Activated T-cell treated with anti-CD3 and anti-CD28 coated beads for 1 hour (primary cell): ENCODE measurements at regions not wholly inside any gene's neighbourhood (a gene's known extent, or its start where the extent isn't known, plus 50 kb on each side); places are given as distances from the start of the nearest gene placed in this dataset.

Experiments
- DNase-seq: peaks from one replicate; pipeline ENCODE4 v3.0.0-alpha.2; 2020; ENCODE audit warnings: low read depth

DNA sequence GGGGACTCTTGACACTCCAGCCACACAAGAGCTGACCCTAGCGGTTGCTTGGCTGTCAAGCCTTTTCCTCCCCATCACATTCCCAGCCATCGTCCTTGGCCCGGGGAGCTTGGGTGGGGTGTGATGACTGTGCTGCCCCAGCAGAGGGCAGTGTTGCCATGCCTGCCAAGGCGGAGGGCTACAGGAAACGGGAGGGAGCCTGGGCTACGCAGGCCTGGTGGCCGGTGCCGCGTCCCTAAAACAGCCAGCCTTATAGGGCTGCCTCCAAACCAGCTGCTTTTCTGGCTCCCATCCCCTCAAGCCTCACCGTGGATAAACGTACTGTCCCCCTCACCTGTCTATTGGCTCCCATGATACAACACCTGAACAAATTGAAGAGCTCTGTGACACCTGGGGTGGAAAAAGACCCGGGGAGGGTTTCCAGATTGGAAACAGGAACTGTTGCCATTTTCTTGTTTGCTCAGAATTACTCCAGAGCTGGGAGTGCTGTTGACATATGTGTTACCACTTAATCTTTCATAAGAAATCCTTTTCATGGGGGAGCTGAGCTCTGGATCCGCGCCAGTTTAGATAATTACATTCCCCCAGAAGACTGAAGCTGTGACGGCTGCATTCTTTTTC is 72.8 kb upstream of the ASTN2 start:
- no peak for DNase-seq

DNA sequence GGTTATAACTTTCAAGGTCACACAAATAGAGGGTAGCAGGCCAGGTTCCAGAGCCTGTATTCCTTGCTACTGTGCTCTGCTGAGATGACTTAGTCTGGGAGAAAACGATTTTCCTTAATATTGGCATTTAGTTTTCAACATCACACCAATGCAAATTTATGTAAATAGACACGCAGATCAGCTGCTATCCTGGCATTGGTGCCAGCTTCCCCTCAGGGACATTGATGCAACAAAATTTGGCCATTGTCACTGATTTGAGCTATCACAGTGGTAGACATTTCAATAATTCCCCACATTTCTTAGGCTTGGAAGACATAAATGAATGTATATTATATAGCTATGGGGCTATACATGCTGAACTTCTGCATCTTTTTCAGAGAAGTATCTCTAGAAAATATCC is 71.6 kb upstream of the ASTN2 start:
- DNase-seq = no peak

DNA sequence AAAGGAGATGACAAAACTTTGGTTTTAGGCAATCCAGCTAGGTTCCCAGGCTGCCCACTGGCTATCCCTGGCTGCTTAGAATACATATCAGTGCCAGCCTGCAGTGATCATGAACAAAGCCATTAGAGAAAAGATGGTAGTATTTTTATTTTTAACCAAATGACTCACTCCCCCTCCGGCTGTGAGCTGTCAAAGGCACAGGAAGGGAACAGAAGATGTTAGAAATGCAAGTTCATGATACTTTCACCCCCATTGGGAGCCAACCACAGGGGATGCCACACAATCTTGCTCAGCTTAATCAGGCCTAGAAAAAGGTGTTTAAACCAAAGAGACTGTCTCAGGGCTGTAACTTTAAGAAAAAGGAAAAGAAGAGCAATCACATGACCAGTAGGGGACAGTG is 70.3 kb upstream of the ASTN2 start:
- DNase-seq = no peak

DNA sequence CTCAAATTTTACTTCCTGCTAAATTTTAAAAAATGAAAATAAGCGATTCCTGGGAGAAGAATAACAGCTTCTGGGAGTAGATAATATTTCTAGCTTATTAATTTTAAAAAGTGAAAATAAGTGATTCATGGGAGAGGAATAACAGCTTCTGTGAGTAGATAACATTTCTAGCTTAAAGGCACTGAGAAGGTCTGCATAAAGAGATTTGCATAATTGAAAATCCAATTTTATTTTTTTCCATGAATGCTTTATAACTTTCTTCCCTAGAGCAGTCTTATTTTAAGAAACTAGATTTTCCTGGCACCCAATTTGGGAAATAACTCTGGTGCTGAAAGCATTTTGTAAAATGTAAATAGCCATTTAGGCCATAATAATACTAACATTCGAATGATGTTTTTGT is 65.9 kb upstream of the ASTN2 start:
- DNase-seq = no peak

DNA sequence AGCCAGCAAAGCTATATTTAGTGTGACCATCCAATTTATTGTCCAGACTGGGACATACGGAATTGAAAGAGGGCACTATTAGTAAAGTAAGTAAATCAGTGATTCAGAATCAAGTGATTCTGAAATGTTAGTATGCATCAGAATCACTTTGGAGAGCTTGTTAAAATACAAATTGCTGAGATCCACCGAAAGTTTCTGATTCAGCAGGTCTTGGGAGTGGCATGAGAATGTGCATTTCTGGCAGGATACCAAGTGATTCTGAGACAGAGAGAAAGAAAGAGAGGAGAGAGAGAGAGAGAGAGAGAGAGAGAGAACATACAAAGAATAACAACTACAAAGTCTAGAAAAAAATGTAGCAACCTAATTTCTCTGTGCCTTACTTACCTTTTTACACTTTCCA is 65.4 kb upstream of the ASTN2 start:
- DNase-seq = no peak

DNA sequence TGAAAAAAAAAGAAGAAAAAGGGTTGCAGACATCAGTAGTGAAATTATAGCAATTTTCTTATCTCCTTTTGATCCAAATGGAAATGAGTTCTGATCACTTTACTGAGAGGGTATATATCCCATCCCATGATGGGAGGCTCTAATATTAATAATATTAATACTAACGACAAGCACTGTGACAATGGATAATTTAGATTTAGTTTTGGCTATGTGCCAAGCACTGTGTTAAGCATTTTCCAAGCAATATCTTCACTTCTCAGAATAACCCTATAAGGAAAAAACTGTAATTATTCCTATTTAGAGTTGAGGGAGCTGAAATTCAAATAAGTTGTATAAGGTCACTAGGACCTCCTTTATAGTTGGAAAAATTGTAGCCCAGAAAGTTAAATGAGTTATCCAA is 58.4 kb upstream of the ASTN2 start:
- DNase-seq = no peak

DNA sequence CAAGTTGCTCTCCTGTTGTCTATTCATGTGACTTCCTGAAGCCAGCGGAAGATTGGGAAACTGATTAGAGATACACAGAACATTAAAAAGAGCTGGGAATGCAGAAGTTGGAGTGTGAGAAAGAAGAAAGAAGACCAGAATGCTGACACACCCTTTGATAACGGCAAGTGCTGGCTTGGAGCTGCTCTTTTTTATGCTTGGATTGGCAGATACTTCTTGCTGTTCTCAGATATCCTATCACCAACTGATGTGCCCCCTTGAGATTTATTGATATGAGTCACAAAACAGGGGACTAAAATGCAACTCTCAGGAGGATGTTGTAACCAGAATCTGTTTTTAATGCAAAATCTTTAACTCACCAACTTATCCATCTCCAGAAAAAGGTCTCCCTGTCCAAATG is 56.0 kb upstream of the ASTN2 start:
- DNase-seq = no peak

DNA sequence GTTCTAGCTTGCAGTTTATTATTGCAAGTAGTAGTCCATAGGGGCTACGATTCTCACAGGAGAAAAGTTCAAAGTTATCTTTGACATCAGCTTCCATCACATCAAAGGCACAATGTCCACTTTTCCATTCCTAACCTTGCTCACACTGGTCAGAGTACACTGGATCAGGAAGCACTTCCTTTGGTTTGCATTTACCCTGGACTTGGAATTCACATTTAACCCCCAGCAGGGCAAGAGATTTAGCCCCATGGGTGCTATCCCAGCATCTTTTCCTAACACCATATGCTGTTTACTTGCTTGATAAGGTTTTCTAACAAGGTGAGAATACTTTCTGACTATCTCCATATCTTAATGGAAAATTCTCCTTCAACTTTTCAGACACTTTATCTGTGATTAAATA is 55.6 kb upstream of the ASTN2 start:
- DNase-seq = no peak

DNA sequence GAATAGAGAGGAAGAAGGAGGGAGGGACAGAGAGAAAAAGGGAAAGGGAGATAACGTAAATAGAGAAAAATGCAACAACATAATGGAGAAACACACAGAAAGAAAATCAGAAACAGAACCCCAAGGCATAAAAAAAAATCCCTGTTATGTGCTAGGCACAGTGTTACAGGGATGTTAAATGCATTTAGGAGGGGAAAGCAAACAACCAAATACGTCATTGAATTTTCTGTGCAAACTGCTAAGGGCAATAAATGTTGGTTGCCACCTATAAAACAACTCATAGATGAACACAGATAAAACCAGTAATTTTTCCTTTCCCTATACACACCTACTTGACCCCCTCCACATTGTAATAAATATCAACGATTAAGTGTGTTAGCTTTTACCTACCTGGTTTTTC is 51.3 kb upstream of the ASTN2 start:
- DNase-seq = no peak

DNA sequence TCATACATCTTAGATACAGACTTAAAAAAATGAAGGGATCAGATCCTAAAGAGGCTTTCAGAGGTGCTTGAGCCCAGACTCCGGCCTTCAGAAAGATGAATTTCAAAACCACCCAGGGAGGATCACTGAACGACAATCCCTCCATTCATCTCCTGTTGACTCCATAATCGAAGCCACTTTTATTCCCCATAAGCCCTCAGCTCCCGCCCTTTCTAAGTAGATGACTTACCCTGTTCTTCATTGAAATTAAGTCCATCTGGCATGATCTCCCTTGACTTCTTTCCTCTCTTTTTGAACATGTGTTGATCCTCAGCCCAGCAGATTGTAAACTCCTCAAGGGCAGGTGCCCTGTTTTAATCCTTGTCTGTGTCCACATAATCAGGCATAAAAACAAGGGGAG is 50.8 kb upstream of the ASTN2 start:
- no peak for DNase-seq

DNA sequence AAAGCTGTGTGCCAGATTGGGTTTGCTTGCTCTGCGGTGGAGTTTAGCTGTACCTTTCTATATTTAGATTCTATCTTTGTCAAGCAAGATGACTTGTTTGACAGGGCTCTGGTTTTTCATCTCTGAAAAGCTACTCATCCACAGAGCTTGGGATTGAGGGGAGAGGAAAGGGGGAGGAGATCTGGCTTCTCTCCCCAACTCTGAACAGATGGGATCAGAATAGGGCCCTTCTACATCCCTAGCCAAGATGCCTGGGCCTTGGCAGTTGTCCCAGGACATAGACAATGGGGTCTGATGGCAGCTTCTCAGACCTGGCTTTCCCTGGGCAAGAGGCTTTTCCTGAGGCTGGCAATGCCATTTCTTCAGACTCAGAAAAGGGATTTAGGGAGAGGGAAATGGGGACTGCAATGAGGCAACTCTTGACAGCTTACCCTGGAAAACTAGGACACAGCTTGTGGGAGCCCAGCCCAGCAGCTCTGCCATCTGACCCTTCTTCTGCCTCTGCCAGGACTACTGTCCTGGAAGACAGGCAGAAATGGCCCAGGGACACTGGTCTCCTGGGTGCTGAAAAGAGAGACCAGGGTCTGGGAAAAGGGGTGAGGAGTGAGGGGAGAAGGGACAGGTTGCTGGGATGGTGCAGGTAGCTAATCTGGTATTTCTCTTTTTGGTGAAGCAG is 50.2 kb upstream of the ASTN2 start:
- DNase-seq = no peak
